Sigmoid colon (tissue), 6 donors: ENCODE measurements at regions not wholly inside any gene's neighbourhood (a gene's known extent, or its start where the extent isn't known, plus 50 kb on each side); places are given as distances from the start of the nearest gene placed in this dataset.

ENCODE experiments used
- DNase-seq: peaks from one replicate; pipeline ENCODE4 v3.0.0-alpha.2; 2019
- H3K27ac ChIP-seq, 4 donors: fragments of 200-600 bp; sonication (generic); one replicate each; pipeline ENCODE4 v1.5.1; 2016 to 2019; ENCODE audit warnings: mild to moderate bottlenecking in 1 of 4
- H3K27me3 ChIP-seq, 3 donors: fragments of 200-600 bp; sonication (generic); one replicate each; pipeline ENCODE4 v1.5.1; 2019; ENCODE audit warnings: mild to moderate bottlenecking in 1 of 3
- H3K36me3 ChIP-seq, 4 donors: fragments of 200-600 bp; sonication (generic); one replicate each; pipeline ENCODE4 v1.5.1; 2016 to 2019
- H3K4me1 ChIP-seq, 4 donors: fragments of 200-600 bp; sonication (generic); one replicate each; pipeline ENCODE4 v1.5.1; 2017 to 2019
- H3K4me3 ChIP-seq, 4 donors: fragments of 200-600 bp; sonication (generic); one replicate each; pipeline ENCODE4 v1.5.1; 2017 to 2019; ENCODE audit warnings: mild to moderate bottlenecking in 2 of 4, moderate library complexity in 1 of 4
- H3K9me3 ChIP-seq, 4 donors: fragments of 200-600 bp in 3 of 4; sonication (generic) in 3 of 4; one replicate each; pipeline versions ENCODE4 v1.5.1 to v1.6.1; 2013 to 2019
- EP300 ChIP-seq, 4 donors: sonication (generic); formaldehyde crosslinking; IDR thresholded peaks; one replicate each; pipeline ENCODE4 v1.6.1; 2017; ENCODE audit warnings: antibody characterized with exemption in 4 of 4
- POLR2A ChIP-seq, 2 donors: fragments of 450-650 bp; IDR thresholded peaks; one replicate each; pipeline ENCODE4 v1.6.1; 2016; ENCODE audit warnings: antibody characterized with exemption in 2 of 2, mild to moderate bottlenecking in 2 of 2, moderate library complexity in 2 of 2
- POLR2AphosphoS5 ChIP-seq, 4 donors: sonication (generic); formaldehyde crosslinking; IDR thresholded peaks; one replicate each; pipeline ENCODE4 v1.6.1; 2017; ENCODE audit warnings: antibody characterized with exemption in 4 of 4
- WGBS, 2 donors: extraction: QIAGEN DNeasy Blood & Tissue Kit; methylation state at CpG; one replicate each; pipeline ENCODE4 v1.1.7; 2013; 5-methylcytosine and 5-hydroxymethylcytosine counted together
- intact Hi-C: fragments of 100-400 bp; cut with DNase I; formaldehyde crosslinking; loops from one replicate; pipeline ENCODE4 v1.15.1; 2023
- TF ChIP-seq, protein P1 (sequence below), 4 experiments: fragments of 450-650 bp in 3 of 4; fragments of 200-600 bp in 1 of 4; IDR thresholded peaks; one replicate each; pipeline ENCODE4 v1.5.1; 2016 to 2019; ENCODE audit warnings: antibody characterized with exemption in 4 of 4, mild to moderate bottlenecking in 3 of 4, moderate library complexity in 2 of 4
- donor health status: healthy with polysubstance abuse.
- donor health status: healthy.

DNA sequence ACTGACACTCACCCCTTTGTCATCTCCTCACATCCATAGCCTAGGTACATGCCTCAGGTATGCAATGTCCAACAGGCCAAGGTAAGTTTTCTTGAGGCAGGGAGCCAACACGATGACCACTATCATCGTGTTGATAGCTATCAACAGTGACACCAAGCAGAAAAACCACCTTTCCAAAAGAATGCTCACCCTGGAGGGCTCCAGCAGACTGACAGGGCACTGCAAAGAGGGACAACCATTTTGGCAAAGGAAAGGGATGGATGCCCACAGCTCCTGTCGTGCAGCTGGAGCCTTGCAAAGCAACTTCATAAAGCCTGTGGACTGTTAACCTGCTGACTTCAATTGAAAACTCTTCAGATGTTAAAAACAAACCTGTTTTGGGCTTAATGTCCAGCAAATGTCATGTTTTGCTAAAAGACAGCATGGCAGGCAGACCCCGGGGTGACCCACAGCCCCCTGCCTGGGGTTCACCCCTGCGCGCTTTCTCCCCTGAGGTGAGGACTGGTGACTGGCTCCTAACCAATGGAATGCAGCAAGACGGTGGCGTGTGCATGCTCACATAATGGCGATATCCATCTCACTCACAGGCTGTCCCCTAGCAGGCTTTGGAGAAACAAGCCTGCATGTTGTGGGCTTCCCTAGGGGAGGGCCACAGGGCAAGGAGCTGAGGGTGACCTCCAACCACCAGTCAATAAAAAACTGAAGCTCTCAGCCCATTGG is 293.8 kb downstream of the TCERG1L start:
- TF ChIP-seq POLR2AphosphoS5 (IDR thresholded peaks at IDR 0.05) (no peak), POLR2A (IDR thresholded peaks at IDR 0.05) (no peak), EP300 (IDR thresholded peaks at IDR 0.05) (no peak)
- TF ChIP-seq, protein P1, sequence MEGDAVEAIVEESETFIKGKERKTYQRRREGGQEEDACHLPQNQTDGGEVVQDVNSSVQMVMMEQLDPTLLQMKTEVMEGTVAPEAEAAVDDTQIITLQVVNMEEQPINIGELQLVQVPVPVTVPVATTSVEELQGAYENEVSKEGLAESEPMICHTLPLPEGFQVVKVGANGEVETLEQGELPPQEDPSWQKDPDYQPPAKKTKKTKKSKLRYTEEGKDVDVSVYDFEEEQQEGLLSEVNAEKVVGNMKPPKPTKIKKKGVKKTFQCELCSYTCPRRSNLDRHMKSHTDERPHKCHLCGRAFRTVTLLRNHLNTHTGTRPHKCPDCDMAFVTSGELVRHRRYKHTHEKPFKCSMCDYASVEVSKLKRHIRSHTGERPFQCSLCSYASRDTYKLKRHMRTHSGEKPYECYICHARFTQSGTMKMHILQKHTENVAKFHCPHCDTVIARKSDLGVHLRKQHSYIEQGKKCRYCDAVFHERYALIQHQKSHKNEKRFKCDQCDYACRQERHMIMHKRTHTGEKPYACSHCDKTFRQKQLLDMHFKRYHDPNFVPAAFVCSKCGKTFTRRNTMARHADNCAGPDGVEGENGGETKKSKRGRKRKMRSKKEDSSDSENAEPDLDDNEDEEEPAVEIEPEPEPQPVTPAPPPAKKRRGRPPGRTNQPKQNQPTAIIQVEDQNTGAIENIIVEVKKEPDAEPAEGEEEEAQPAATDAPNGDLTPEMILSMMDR (IDR thresholded peaks at IDR 0.05) = no peak
- 89% methylated on average over 9 of the region's 9 CpGs for WGBS, 2 donors
- peak; percentile 22 for DNase-seq
- Histone ChIP-seq H3K27me3 (no peaks in the 10 kb centered on the region), H3K4me1 (no peaks in the 10 kb centered on the region), H3K4me3 (no peak overlapping the region), H3K27ac (no peak overlapping the region), H3K9me3 (no peaks in the 10 kb centered on the region), H3K36me3 (no peaks in the 10 kb centered on the region)
- intact Hi-C loops = no loop called here

DNA sequence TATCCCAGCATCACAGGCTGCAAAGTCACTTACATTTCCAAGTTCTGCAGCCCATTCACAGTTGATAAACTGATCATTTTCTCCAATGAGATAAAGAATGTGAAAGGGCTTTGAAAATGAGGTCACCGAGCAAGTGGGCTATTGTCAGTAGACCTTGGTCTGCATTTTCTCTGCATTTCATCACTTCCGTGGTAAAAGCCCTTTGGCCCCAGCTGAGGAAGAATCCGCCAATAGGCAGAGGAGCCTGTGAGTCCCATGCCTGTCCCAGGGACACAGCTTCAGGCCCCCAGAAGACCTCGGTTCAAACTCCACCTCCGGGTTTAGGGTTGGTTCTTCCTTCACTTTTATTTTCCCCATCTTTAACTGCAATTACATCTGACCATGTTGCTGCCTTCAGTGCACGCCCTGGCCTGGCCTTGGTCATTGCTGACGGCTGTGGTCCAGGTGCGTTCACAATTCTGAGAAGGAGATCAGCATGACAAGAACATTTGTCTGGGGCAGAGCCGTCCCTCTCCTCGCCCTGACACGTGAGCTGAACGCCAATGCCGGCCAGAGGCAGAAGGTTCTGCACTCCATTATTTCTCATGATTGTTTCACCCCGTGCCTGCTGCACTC is 292.5 kb downstream of the TCERG1L start:
- H3K36me3 ChIP-seq = no peaks in the 10 kb centered on the region
- no peaks in the 10 kb centered on the region for H3K4me1 ChIP-seq
- no peak for TF ChIP-seq EP300 (IDR thresholded peaks at IDR 0.05)
- TF ChIP-seq POLR2A (IDR thresholded peaks at IDR 0.05) = no peak
- no peak for TF ChIP-seq POLR2AphosphoS5 (IDR thresholded peaks at IDR 0.05)
- TF ChIP-seq, protein P1 (IDR thresholded peaks at IDR 0.05) = no peak
- intact Hi-C loops = no loop called here
- H3K4me3 ChIP-seq = no peak overlapping the region
- DNase-seq = no peak
- WGBS, 2 donors = 73 to 74% methylated on average over 14 of the region's 14 CpGs
- no peaks in the 10 kb centered on the region for H3K9me3 ChIP-seq
- H3K27me3 ChIP-seq = no peaks in the 10 kb centered on the region
- no peak overlapping the region for H3K27ac ChIP-seq

DNA sequence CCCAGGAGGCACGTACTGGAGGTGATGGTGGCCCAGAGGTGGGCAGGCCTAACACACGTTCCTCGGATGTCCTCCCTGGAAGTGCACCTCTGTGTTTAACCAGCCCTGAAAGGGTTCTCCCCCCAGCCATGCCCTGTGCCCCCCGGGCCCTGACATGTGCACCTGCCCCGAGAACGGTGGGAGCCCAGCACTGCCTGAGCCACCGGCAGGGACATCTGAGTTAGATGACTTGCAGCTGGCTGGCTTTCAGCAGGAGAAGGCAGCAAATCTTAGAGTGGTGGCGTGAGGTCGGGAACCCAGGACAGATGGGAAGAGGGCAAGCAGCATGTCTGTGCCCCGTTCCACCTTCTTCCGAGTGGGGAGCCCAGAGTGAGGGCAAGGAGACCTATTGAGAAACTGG is 291.8 kb downstream of the TCERG1L start:
- peak; percentile 27 for DNase-seq
- no peaks in the 10 kb centered on the region for H3K9me3 ChIP-seq
- H3K36me3 ChIP-seq = no peaks in the 10 kb centered on the region
- no peak overlapping the region for H3K27ac ChIP-seq
- 86 to 87% methylated on average over 11 of the region's 11 CpGs for WGBS, 2 donors
- no peaks in the 10 kb centered on the region for H3K4me1 ChIP-seq
- TF ChIP-seq, protein P1 (IDR thresholded peaks at IDR 0.05) = no peak
- TF ChIP-seq EP300 (IDR thresholded peaks at IDR 0.05) (no peak), POLR2A (IDR thresholded peaks at IDR 0.05) (no peak), POLR2AphosphoS5 (IDR thresholded peaks at IDR 0.05) (no peak)
- no peaks in the 10 kb centered on the region for H3K27me3 ChIP-seq
- intact Hi-C loops = no loop called here
- no peak overlapping the region for H3K4me3 ChIP-seq

DNA sequence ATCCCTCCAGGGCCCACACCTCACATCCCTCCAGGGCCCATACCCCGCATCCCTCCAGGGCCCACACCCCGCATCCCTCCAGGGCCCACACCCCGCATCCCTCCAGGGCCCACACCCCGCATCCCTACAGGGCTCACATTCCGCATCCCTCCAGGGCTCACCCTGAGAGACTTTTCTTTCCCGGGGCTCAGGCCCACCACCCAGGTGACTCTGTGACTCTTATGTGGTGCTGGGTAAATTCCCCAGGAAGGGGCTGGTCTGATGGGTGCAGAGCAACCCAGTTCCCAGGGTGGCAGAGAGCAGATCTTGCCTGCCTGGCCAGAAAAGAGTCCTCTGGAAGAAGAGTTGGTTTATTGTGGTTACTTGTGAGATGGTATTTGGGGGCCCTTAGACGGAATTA is 290.7 kb downstream of the TCERG1L start:
- Histone ChIP-seq H3K4me3 (no peak overlapping the region), H3K27me3 (no peaks in the 10 kb centered on the region), H3K9me3 (no peaks in the 10 kb centered on the region), H3K4me1 (no peaks in the 10 kb centered on the region), H3K36me3 (no peaks in the 10 kb centered on the region), H3K27ac (no peak overlapping the region)
- intact Hi-C loops = no loop called here
- WGBS, 2 donors = 92 to 96% methylated on average over 7 of the region's 7 CpGs
- TF ChIP-seq POLR2A (IDR thresholded peaks at IDR 0.05) (no peak), EP300 (IDR thresholded peaks at IDR 0.05) (no peak)
- peak; percentile 22 for DNase-seq

DNA sequence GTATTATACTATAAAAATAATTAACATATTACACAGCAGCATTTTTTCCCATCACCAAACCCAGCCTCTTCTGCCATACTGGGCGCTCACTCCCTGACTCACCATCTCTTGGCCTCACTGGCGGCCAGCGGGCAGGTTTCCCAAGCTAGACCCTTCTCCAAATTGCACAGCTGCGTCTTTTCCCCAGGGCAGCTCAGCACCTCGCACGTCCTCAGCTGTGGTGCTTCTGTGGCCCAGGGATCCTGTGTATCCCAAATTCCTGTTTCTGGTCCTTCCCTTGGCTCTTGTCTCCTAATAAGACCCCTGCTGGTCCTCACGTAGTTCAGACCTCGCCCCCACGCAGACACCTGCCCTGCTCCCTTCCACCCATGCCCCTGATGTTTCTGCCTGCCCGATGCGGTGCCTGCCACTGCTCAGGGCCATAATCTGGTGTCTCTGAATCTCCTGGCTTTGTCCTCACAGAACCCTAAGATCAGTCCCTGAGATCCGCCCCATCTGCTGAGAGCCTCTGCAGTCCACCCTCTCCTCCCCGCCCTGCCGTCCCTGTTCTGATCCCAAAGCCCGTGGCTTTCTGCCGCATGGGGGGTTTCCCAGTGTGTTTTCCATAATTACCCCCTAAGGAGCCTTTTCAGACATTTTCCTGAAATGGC is 290.1 kb downstream of the TCERG1L start:
- WGBS, 2 donors = 88 to 92% methylated on average over 16 of the region's 16 CpGs
- TF ChIP-seq EP300 (IDR thresholded peaks at IDR 0.05) (no peak), POLR2A (IDR thresholded peaks at IDR 0.05) (no peak), POLR2AphosphoS5 (IDR thresholded peaks at IDR 0.05) (no peak)
- TF ChIP-seq, protein P1 (IDR thresholded peaks at IDR 0.05) = no peak
- no peaks in the 10 kb centered on the region for H3K4me1 ChIP-seq
- no peak overlapping the region for H3K27ac ChIP-seq
- intact Hi-C loops = no loop called here
- DNase-seq = peak; percentile 54
- no peaks in the 10 kb centered on the region for H3K36me3 ChIP-seq
- H3K27me3 ChIP-seq = no peaks in the 10 kb centered on the region
- H3K9me3 ChIP-seq = no peaks in the 10 kb centered on the region
- H3K4me3 ChIP-seq = no peak overlapping the region
